ENCODE measurements at regions not wholly inside any gene's neighbourhood (a gene's known extent, or its start where the extent isn't known, plus 50 kb on each side); places are given as distances from the start of the nearest gene placed in this dataset.

DNA sequence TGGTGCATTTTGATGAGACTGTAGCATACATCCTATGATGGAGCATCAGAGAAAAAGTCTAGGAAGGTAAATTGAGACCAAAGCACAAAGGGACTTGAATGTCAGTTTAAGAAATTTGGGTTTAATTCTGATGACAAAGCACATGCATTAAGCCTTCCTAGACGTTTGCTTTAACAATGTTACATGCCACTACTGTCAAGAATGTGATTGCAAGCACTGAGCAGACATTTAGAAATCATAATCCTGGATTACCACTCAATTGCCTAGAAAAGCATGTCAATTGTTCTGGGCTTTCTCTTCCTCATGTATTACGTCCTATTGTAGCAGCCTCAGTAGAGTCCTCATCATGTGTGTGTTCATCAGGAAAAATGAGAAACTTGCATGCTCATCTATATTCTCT, 117.1 kb downstream of the ZNF281 start:
- Histone ChIP-seq H2BK15ac (ENCODE audit: low read length) (no peak overlapping the region), H3K36me3 (ENCODE audit: control insufficient read depth in 2 of 4, insufficient read depth in 4 of 4, low read length in 3 of 4) (no peaks in the 10 kb centered on the region), H3K23ac (ENCODE audit: insufficient read length) (no peak overlapping the region), H4K8ac (ENCODE audit: extremely low read depth, insufficient read depth, low read length) (no peak overlapping the region), H2AK5ac (ENCODE audit: low read depth, low read length) (no peak overlapping the region), H3K4me3 (ENCODE audit: extremely low read depth in 1 of 4, insufficient read depth in 2 of 4, low read depth in 3 of 4, low read length in 4 of 4) (no peak overlapping the region), H3K79me1 (ENCODE audit: low read depth, low read length) (no peaks in the 10 kb centered on the region; the same call in 1 of the 2 replicates), H3K4me1 (replicated peaks in 1 of 4; ENCODE audit: control insufficient read depth in 3 of 4, insufficient read depth in 4 of 4, low read length in 3 of 4) (peaks cover 0 to 3% (median 2%) of the 10 kb centered on the region in 4 experiments; a peak in 4 of 7 replicates), H3K79me2 (ENCODE audit: control insufficient read depth in 1 of 2, insufficient read depth in 2 of 2, low read length in 2 of 2) (no peaks in the 10 kb centered on the region), H3K4me2 (ENCODE audit: insufficient read depth in 1 of 2, low read depth in 2 of 2, low read length in 2 of 2) (no peak overlapping the region), H2AFZ (ENCODE audit: low read length) (no peak overlapping the region), H3K9me3 (ENCODE audit: insufficient read depth in 2 of 2, low read depth in 1 of 2, low read length in 1 of 2) (no peaks in the 10 kb centered on the region), H3K18ac (ENCODE audit: extremely low read depth, low read length) (no peak overlapping the region), H2BK12ac (ENCODE audit: low read depth, low read length) (no peak overlapping the region), H3K14ac (ENCODE audit: insufficient read length) (no peak overlapping the region), H2BK120ac (replicated peaks; ENCODE audit: low read depth, low read length) (no peak overlapping the region), H3K9ac (replicated peaks in 1 of 4; ENCODE audit: extremely low read depth in 1 of 4, low read depth in 3 of 4, low read length in 3 of 4) (no peak overlapping the region), H3K23me2 (ENCODE audit: low read depth, low read length) (no peaks in the 10 kb centered on the region), H3K27ac (ENCODE audit: low read depth, low read length) (no peak overlapping the region), H2BK20ac (ENCODE audit: low read length) (no peak overlapping the region), H4K20me1 (replicated peaks in 1 of 2; ENCODE audit: control insufficient read depth in 1 of 2, insufficient read depth in 2 of 2, low read length in 2 of 2) (no peaks in the 10 kb centered on the region), H3K4ac (replicated peaks; ENCODE audit: insufficient read length, low read depth, low read length) (no peak overlapping the region), H4K91ac (replicated peaks; ENCODE audit: insufficient read length, low read length) (no peak overlapping the region), H4K5ac (ENCODE audit: insufficient read length, low read depth, low read length) (no peak overlapping the region), H2BK5ac (ENCODE audit: low read depth, low read length) (no peak overlapping the region), H3K27me3 (replicated peaks in 1 of 4; ENCODE audit: control insufficient read depth in 3 of 4, extremely low read depth in 1 of 4, insufficient read depth in 3 of 4, low read length in 3 of 4) (peaks cover 0 to 7% (median 2%) of the 10 kb centered on the region in 4 experiments; a peak in 3 of 7 replicates), H3K56ac (replicated peaks; ENCODE audit: insufficient read length, low read depth, low read length) (no peak overlapping the region)
- ChIA-PET POLR2A (ENCODE audit: partially characterized antibody) (no interaction called here), CTCF (ENCODE audit: partially characterized antibody) (interaction anchor here (6.5 kb wide), 1 partner anchor 14 kb away, joined by 46 read pairs; no protein-coding TSS in a partner anchor)
- WGBS, 2 experiments (ENCODE audit: extremely low coverage in 1 of 2, insufficient coverage in 1 of 2, insufficient read length in 1 of 2, insufficient replicate concordance in 2 of 2, low coverage in 1 of 2, low lambda C conversion rate in 2 of 2, missing lambda C conversion rate in 1 of 2): 74% methylated on average over 2 of the region's 2 CpGs; no CpG with 5 or more reads in 1 of the 2 experiments
- FAIRE-seq (no peak), DNase-seq (ENCODE audit: low read depth in 1 of 2, low spot score in 2 of 2) (no peak)
- TF ChIP-seq E2F6 (IDR thresholded peaks at IDR 0.05) (no peak), NANOG (IDR thresholded peaks at IDR 0.05; ENCODE audit: insufficient read depth, low read depth, low read length, poor library complexity, severe bottlenecking) (no peak), YY1 (IDR thresholded peaks at IDR 0.05; ENCODE audit: low read depth, low read length) (no peak), SRF (IDR thresholded peaks at IDR 0.05; ENCODE audit: low read depth, low read length) (no peak), EP300 (IDR thresholded peaks at IDR 0.05; ENCODE audit: borderline replicate concordance in 1 of 2, low read depth in 2 of 2, low read length in 2 of 2) (no peak), NRF1 (IDR thresholded peaks at IDR 0.05; ENCODE audit: low read depth, low read length) (no peak), BACH1 (IDR thresholded peaks at IDR 0.05; ENCODE audit: low read length) (no peak), RFX5 (IDR thresholded peaks at IDR 0.05; ENCODE audit: borderline replicate concordance, low read depth, low read length) (no peak)
- TF ChIP-seq, protein P1, sequence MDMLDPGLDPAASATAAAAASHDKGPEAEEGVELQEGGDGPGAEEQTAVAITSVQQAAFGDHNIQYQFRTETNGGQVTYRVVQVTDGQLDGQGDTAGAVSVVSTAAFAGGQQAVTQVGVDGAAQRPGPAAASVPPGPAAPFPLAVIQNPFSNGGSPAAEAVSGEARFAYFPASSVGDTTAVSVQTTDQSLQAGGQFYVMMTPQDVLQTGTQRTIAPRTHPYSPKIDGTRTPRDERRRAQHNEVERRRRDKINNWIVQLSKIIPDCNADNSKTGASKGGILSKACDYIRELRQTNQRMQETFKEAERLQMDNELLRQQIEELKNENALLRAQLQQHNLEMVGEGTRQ (IDR thresholded peaks at IDR 0.05; ENCODE audit: low read length): no peak

Measured in H1 (cell line).